Left lobe of liver (tissue), 2 donors: ENCODE measurements at regions not wholly inside any gene's neighbourhood (a gene's known extent, or its start where the extent isn't known, plus 50 kb on each side); places are given as distances from the start of the nearest gene placed in this dataset.
"Not testable (repeated sequence)": the region's sequence is repeated elsewhere in the genome, so short reads cannot be mapped to it uniquely, and the experiment has no call there.

Experiments
- ATAC-seq: fragments of 200-7000 bp; cut with Tn5 transposase; one replicate; pipeline ENCODE4 v1.9.1; 2020; ENCODE audit warnings: mild to moderate bottlenecking, moderate library complexity
- DNase-seq: peaks from one replicate; pipeline ENCODE4 v3.0.0-alpha.2; 2020; ENCODE audit warnings: low spot score
- donor health status: DM: no; HTN: no; CAD: no; lungs with moderate emphysema.
- donor health status: DM: no; HTN: yes; CAD: no.

- ATAC-seq: no peak
- DNase-seq: no peak
These were observed 273.8 kb downstream of the RPS6KC1 start for GRCh38 chr1:213324859-213325258.

GRCh38 chr1:213325482-213325881 is 274.4 kb downstream of the RPS6KC1 start:
- DNase-seq (no peak), ATAC-seq (no peak)

DNA sequence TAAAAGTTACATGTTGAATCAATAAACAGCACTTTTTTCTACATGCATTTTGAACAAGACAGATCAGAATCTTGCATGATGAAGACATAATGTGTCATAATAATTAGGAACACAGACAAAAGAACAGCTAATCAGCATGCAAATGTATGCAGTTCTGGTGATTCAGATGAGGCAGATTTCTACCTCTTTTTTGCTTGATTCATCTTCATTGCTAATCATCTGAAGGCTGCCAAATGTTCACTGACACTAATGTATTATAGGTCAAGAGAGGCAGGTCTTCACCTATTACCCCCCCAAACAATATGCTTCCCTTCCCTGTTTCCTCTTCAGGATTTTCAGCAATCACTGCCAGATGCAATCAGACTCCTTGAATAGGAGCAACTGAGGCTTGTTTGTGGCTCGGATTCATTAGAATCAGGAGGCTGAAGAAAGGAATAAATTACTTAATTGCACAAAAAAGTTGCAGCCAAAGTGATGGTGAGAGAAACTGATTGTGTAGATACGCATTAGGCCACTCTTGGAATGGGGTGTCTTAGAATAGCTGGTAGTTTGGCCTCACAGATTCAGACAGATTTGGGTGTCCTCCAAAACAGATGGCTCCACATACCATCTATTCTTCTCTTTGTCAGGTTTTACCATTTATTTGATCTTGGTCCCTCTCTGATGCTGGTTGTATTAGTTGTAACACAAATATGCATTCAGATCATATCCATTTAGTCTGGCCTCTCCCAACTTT is 275.4 kb downstream of the RPS6KC1 start:
- ATAC-seq (no peak), DNase-seq (no peak)

DNA sequence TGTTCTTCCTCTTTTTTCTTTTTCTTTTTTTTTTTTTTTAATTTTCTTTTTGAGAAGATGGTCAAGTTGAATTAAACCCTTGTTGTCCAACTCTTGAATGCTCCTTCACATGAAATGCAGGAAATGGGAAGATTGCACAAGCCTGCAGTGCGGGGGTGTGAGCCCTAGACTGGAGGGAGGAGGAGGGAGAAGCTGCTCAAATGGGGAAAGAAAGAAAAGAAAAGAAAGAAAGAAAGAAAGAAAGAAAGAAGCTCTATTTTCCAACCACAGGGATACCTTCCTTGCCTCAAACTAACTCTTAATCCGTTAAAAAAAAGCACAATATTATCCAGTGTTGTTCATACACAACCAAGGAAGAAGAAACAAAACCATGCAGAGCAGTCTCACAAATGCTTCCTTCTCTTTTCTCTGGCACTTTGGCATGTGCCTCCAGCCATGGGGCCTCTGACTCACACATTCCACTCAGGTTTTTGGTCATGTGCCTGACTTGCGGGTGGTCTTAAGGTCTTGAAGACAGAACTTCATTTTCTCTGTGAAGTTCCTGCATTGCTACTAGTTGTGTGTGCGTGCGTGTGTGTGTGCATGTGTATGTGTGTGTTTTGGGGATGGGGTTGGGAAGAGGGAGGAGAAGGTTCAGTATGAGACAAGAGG is 276.1 kb downstream of the RPS6KC1 start:
- DNase-seq (no peak), ATAC-seq (no peak)

DNA sequence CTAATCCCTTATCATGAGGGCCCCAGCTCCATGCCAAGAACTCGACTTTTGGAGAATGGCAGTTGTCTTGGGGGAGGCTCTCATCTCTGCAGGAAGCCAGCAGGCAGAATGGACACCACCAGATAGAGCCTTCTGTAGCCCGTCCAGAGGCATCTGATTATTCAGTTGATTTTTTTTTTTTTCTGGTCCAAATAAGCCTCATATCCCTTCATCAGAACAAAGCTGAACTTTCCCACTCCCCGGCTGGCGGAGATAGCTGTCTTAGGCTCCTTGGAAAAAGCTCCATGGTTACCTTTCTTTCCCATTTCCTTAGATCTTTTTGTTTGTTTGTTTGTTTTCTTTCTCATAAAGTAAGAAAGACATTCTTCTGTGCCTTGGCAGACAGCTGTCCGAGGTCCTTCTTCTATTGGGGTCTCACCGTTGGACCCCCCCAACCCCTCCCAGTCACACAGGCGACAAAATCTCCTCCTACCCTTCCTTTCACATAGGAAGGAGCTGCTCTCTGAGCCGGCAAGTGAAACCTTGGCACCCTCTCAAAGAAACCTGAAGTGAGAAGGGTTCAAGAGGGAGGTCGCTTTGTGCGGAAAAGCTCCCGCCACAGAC is 278.5 kb downstream of the RPS6KC1 start:
- DNase-seq (no peak), ATAC-seq (no peak)

DNA sequence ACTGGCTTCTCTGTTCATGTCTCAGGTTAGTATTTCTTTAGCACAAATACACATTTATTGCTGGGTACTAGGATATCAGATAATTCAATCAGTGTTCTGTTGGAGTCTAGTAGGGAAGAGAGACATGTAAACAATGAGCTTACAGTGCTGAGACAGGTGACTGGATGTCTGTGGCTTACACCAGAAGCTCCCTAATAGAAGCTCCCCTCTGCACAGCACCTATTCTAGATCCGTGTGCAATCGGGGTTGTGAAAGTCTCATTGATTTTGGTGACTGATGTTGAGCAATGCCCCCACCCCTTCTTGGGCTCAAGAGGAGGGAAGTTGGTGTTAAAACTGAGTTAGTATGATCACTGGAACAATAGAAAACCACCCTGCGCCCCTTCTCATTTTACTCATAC is 279.2 kb downstream of the RPS6KC1 start:
- DNase-seq (peak; percentile 46), ATAC-seq (peak; percentile 86)

DNA sequence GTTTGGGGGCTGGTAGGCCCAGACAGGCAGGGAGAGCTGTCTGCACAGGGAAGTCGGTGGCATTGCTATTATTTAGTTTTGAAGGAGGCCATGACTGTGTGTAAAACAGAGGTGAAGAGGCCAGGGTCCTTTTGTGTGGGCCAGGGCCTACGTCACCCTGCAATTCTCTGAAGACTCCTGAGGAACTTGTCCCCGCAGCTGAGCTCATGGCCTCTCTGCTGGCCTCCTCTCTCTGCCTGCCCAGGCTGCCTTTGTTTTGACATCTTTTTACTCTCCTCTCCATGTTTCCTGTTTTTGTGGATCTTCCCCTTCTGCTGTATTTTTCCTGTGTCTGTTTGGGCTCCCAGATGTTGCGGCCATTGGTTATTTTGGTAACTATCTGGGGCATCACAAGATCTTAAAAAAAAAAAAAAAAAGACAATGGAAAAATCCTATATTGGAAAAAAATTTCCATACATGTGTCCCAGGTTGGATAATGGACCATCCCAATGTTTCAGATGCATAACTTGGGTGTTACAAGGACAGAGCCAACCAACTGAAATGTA is 280.7 kb downstream of the RPS6KC1 start:
- no peak for ATAC-seq
- DNase-seq: no peak

- ATAC-seq: no peak
- no peak for DNase-seq
These were observed 281.4 kb downstream of the RPS6KC1 start for GRCh38 chr1:213332491-213332890.

DNA sequence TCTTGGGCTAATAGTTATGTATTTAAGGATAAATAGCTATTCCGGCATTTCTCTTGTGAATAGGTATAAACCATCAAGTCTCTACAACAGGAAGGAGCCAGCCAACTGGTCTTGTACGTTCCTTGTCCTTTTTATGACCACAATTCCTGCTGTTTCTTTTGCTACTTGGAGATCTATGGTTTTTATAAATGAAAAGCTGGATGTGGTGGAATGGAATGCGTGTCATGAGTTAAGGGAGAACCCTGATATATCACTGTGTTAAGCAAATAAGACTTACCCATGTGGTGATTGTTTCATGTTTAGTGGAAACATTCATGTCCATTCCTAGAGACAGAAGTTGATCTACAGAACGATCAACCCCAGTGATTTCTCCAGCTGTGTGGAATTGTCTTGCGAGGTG is 282.1 kb downstream of the RPS6KC1 start:
- ATAC-seq (no peak), DNase-seq (no peak)

- no peak for DNase-seq
These were observed 284.0 kb downstream of the RPS6KC1 start for GRCh38 chr1:213335084-213335483.

DNA sequence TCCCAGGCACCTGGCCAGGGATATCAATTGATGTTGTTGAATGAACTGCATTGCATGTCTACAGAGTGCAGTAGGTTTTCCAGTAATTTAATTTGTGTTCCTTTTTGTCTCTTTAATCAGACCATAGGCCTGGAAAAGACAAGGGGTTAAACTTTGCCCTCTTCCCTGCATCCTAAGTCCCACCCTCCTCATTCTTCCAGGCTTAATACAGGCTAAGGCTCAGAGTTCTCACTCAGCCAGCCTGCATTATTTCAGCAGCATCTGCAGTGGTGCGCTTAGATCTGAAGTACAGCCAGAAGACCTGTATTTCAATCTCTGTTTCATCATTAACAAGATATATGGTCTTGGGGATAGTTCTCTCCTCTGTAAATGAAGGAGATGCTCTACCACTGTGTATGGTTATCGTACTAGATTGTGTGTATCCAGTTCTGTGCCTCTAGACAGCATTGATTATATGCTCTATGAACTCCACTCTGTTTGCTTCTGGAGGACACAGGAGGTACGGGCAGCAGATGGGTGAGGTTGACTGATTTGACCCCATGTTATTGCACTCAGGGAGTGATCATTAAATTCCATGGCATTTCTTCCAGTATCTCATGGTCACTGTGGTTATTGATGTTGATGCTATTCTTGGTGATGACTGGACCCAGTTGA is 286.1 kb downstream of the RPS6KC1 start:
- no peak for DNase-seq
- ATAC-seq: no peak

More at GRCh38 chr1:213335084-213335483, 284.0 kb downstream of the RPS6KC1 start:
- ATAC-seq: no peak

DNA sequence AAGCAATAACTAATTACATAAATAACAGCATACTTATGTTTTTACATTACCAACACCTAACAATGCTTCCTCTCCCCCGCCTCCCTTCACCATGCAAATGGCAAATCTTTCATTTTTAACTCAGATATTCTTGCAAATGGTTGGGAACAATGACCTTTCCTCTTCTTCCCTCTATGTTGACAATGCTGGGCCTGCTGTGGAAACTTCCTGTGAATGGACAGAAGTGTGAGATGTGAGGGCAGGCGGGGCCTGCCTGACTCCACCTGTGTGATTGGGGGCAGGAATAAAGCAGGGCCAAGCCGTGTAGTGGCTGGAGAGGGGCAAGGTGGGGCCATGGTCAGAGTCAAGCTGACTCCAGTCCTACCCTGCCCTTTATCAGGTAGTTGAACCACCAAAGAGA is 289.6 kb downstream of the RPS6KC1 start:
- ATAC-seq (no peak), DNase-seq (no peak)

DNA sequence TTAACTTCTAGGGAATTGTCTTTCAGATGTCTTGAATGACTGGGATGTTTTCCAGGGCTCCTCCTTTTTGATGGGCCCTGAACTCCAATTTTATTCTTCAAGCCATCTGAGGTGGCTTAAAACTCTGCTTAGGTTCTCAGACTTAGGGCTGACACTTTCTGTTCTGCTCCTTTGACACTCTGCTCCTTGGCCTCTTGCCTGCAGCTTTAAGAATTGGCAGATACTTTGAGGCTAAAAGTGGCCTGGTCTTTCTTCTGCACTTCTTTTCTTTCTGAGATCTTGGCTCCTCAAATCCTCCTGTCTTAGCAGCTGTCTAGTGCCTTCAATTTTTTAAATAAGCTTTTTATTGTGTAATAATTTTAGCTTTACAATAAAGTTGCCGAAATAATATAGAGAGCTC is 294.6 kb downstream of the RPS6KC1 start:
- DNase-seq (no peak), ATAC-seq (no peak)

DNA sequence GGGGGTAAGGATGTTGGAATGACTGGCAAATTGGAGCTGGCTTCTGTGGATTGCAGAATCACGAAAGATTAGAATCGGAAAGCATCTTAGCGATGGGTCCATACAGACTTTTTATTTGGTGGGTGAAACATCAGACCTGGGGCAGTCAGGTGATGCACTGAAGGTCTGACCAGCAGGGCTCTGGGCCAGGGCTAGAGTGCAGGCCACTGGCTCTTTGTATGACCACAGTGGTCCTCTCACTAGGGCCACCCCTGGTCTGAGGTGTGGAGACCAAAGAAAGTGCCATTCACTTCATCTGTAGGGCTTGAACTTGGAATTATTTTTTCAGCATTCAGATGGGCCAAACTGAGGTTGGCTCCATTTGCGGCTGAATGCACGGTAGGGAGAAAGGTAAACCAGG is 306.4 kb downstream of the RPS6KC1 start:
- no peak for ATAC-seq
- DNase-seq: no peak

DNA sequence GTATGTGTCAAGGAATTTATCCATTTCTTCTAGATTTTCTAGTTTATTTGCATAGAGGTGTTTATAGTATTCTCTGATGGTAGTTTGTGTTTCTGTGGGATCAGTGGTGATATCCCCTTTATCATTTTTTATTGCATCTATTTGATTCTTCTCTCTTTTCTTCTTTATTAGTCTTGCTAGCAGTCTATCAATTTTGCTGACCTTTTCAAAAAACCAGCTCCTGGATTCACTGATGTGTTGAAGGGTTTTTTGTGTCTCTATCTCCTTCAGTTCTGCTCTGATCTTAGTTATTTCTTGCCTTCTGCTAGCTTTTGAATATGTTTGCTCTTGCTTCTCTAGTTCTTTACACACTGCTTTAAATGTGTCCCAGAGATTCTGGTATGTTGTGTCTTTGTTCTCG is 307.3 kb downstream of the RPS6KC1 start:
- not testable (repeated sequence) for DNase-seq

GRCh38 chr1:213362598-213362997 is 311.6 kb downstream of the RPS6KC1 start:
- DNase-seq (no peak), ATAC-seq (no peak)

More for the DNA sequence above, 307.3 kb downstream of the RPS6KC1 start:
- not testable (repeated sequence) for ATAC-seq

DNA sequence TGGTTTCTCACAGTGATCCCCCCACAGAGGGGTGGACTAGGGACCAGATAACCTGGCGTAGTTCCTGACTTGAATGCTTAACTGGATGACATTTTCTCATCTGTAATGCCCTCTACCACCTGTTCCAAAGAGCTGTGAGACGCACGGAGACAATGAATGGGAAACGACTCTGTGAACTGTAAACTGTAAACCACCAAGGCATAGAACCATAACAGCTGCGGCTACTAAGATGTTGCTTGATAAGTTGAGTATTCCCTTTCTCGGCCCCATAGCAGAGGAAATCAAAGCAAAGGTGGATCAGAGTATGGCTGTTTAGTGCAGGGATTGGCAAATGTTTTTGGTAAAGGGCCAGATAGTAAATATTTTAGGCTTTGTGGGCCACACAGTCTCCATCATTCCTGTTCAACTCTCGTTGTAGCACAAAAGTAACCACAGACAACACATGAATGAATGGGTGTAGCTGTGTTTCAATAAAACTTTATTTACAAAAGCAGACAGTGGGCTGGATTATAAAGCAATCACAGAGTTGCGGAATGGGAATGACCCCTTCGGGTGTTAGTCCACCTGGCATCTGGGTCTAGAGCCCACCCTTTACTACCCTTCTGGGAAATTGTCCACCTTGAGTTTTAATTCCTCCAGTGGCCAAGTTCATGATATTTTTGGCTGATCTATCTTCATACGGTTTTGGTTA is 315.2 kb downstream of the RPS6KC1 start:
- ATAC-seq: no peak
- no peak for DNase-seq

GRCh38 chr1:213369465-213369864 is 318.4 kb downstream of the RPS6KC1 start:
- DNase-seq: no peak
- peak; percentile 33 for ATAC-seq

GRCh38 chr1:213370523-213370922 is 319.5 kb downstream of the RPS6KC1 start:
- no peak for DNase-seq
- ATAC-seq: no peak

DNA sequence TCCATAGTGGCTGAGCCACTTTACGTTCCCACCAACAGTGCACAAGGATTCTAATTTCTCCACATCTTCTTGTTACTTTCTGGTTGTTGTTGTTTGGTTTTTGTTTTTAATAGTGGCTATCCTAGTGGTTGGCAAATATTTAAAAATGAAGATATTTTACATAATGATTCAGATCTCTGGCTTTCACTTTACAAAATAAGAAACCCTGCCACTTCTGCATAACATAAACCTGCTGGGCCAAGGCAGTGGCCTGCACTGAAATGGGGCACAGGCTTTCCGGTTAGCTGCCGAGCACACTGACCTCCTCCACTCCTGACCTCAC is 320.4 kb downstream of the RPS6KC1 start:
- ATAC-seq (peak; percentile 52), DNase-seq (no peak)
